Activated CD4-positive, alpha-beta T cell treated with anti-CD3 and anti-CD28 coated beads, Interleukin-2, amount 50 U/mL, for 1 hour (primary cell): ENCODE measurements at regions not wholly inside any gene's neighbourhood (a gene's known extent, or its start where the extent isn't known, plus 50 kb on each side); places are given as distances from the start of the nearest gene placed in this dataset.
A peak's percentile ranks its signal among the peaks of the same experiment; 100 is the strongest.
"Not testable (repeated sequence)": the region's sequence is repeated elsewhere in the genome, so short reads cannot be mapped to it uniquely, and the experiment has no call there.

Experiments
- DNase-seq: peaks from one replicate; pipeline ENCODE4 v3.0.0-alpha.2; 2020

DNA sequence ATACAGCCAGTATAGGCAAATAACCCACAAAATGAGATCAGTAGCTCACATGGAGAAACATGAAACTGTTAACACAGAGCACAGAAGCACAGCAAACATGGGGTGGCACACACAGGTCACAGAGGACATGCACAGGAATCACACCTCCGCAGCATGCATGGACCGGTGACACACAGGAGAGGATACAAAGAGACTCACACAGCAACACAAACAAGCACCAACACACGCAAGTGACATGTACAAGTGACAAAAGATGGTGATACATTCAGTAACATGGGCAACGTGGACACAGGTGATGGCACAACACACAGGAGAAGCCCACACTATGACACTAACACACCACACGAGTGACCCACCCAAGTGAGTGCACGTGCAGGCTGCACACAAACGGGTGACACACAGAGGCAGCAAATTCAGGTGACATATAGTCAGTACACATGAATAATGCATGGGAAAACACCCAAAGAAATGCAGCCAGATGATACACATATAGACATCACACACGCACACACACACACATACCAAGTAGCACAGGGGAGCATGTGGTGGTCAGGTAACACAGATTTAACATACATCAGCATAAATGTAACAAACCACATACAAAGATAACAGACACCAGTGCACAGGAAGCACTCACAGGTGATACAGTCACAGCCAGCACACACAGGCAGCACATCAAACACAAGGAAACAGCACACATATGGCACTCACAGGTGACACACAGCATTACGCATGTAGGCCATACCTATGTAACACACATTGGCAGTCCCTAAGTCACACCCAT lies 216.0 kb upstream of the SFSWAP start:
- no peak for DNase-seq

- no peak for DNase-seq
Observed at GRCh38 chr12:131497966-131498365, 212.9 kb upstream of the SFSWAP start.

- no peak for DNase-seq
Observed at GRCh38 chr12:131499160-131499863, 211.6 kb upstream of the SFSWAP start.

DNA sequence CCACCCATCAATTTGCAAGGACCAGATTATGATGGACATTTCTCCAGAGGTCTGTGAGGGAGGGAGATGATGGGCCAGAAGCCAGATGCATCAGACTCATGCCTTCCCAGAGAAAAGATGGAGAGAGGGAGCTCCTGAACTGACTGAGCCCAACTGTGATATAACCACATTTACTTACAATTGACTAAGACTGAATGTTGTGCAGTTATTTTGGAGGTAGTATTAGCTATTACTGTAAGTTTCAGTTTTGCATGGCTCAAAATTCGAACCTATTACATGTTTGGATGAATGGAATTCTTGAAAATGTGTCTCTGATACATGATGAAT lies 211.1 kb upstream of the SFSWAP start:
- no peak for DNase-seq

GRCh38 chr12:131500564-131500963 lies 210.3 kb upstream of the SFSWAP start:
- DNase-seq = no peak

DNA sequence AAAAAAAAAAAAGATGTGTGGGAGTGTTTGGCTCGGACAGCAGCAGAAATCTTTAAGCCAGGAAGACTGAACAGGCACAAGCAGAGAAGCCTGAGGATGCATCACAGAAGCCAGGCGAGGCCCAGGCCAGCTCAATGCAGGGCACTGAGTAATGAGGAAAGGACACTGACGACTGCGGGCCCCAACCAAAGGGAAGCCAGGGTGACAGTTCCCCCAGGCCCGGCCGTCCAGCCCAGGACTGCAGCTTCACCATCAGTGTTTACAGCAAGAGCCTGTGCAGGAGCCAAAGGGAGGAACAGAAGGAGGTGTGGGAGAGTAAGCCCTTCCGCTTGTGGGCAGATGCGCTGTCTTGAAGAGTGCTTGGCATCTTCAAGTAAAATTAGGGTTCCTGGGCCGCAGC lies 205.3 kb upstream of the SFSWAP start:
- DNase-seq = no peak

DNA sequence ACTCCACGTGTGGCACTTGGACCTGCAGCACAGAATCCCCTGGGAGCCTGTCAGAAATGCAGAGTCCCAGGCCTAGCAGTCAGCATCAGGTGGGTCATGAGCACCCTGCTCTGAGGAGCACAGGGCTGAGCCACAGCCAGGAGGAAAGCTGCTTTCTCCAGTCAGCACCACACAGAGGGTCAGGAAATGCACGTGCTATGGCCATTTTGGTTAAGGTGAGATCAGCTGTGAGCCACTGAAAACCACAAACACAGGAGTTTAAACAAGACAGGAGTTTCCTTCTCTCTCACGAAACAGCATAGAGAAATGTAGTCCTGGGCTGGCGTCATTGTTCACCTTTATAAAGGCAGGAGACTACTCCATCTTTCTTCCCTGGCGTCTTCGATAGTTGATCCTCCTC lies 204.5 kb upstream of the SFSWAP start:
- no peak for DNase-seq

DNA sequence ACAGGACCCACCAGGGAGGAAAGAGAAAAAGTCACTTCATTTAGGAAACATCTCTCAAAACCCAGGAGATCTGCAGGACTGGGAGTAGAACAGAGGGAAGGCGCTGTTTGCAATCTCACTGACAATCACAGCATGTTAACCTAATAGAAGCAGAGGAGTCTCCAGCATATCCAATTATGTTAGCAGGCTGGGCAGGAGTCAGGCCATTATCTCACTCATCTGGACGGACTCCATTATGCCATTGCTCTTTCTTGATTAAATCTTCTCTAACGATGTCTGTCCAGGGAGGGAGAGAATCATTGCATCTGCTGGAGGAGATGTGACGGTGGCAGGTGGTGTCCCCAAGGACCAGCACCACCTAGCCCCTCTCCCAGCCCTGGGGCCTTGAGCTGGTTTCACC lies 203.8 kb upstream of the SFSWAP start:
- no peak for DNase-seq

DNA sequence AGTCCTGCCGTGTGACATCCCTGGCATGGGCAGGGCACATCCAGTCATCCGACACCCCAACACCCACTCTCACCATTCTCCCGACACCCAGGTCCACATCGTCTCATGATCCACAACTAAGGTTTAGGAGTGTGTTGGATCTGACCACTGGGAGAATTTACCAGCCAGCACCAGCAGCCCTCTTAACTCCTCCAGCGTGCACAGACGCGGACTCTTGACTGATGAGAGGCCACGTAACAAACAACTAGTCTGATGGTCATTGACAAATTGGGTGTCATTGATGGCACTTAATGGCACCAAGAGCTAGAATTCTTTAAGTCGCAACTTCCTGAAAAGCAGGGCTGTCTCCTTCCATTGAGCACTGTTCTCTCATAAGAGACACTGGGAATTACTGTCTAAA lies 203.0 kb upstream of the SFSWAP start:
- no peak for DNase-seq

GRCh38 chr12:131509701-131510100 lies 201.2 kb upstream of the SFSWAP start:
- DNase-seq = no peak

- no peak for DNase-seq
Observed at GRCh38 chr12:131510431-131510830, 200.5 kb upstream of the SFSWAP start.

DNA sequence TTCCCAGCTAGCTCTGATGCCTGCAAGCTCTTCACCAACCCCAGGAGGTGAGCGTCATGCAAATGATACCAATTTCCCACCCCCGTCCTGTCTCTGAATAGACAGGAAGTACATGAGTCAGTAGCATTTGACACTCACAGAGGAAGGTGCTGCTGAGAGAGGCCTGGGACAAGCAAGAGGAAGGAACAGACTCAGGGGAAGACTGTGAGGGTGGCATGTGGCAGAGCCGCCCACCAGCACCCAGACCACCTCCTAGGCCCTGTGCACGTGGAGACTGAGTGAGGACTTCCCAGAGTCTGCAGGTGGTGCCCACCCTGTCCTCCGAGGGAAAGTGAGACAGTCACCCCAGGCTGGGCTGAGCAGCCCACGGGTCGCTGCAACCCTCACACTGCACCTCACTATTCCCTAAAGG lies 199.5 kb upstream of the SFSWAP start:
- peak; percentile 20 for DNase-seq

GRCh38 chr12:131511803-131512561 lies 198.9 kb upstream of the SFSWAP start:
- no peak for DNase-seq

DNA sequence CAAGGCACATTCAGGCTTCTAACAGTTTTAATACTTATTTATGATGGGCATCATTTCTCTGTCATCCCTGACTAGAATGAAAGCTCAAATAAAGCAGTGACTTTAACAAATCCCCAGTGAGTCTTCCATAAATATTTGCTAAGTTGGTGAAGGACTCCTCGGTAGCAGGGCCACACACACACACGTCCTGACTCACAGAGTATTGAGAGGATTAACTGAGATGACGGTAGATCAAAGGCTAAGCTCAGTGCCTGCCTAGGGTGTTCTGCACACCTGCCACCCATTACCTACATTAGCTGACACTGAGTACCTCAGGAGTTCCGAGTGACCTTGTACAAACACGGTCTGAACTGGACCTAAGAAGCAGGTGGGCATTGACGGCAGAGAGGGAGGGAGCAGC lies 197.3 kb upstream of the SFSWAP start:
- DNase-seq = no peak

- DNase-seq = not testable (repeated sequence)
Observed at GRCh38 chr12:131520553-131520952, 190.3 kb upstream of the SFSWAP start.

GRCh38 chr12:131521326-131521725 lies 189.6 kb upstream of the SFSWAP start:
- no peak for DNase-seq

DNA sequence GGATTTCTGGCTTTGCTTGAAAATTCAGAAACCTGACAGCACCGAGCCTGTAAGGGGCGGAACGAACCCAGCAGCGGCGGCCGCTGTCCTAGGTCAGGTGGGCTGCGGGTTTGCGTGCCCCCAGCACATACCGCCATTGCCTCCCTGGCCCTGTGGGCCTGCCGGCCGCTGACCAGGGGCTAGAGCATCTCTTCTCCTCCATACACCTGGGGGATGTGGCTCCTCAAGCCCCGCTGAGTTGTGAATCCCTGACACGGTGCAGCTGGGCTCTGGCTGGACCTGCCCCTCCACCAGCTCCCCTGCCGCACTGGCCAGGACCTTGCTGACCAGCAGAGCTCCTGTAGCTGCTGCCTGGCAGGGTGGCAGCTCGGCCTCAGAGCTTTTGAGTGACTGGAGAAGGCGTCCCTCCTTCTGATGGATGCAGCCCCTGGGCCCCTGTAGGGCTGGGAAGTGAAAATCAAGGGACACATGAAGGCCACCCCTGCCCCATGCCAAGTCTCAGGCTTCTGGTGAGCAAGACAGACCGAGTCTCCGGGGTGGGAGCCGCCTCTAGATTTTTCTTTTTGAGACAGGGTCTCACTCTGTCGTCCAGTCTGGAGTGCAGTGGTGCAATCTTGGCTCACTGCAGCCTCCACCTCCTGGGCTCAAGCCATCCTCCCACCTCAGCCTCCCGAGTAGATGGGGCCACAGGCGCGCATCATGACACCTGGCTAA lies 184.9 kb upstream of the SFSWAP start:
- DNase-seq = no peak

DNA sequence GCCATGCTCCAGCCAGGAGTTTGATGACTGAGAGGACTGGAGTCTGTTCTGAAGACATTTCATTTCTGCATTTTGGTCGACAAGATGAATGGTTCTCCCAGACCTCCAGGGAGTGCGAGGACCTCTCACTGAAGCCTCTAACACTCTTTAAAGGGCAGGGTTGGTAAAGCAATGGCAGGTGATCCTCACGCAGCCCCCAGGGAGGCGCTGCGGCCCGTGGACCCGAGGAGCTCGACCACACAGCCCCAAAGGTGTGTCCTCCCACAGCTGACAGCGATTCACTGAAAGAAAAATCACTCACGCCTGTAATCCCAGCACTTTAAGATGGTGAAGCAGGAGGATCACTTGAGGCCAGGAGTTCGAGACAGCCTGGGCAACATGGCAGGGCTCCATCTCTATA lies 183.8 kb upstream of the SFSWAP start:
- DNase-seq = no peak

DNA sequence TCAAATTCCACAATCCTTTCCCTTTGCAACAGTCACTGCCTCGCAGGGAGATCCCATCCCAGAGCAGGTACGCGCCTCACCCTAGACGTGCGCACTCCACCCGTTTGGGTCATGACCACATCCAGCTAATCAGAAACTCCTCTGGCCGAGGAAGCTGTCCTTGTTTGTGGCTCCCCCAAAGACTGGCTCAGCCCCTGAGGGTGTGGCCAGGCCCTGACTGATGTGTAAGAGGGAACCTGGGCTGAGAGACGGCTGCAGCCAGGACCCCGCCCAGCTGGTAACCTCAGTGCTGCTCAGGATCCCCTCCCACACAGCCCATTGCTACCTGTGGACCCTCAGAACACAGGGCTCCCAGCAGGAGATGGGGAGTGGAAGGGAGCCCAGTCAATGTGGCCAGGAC lies 183.2 kb upstream of the SFSWAP start:
- no peak for DNase-seq

- DNase-seq = no peak
Observed at GRCh38 chr12:131528144-131528543, 182.7 kb upstream of the SFSWAP start.

DNA sequence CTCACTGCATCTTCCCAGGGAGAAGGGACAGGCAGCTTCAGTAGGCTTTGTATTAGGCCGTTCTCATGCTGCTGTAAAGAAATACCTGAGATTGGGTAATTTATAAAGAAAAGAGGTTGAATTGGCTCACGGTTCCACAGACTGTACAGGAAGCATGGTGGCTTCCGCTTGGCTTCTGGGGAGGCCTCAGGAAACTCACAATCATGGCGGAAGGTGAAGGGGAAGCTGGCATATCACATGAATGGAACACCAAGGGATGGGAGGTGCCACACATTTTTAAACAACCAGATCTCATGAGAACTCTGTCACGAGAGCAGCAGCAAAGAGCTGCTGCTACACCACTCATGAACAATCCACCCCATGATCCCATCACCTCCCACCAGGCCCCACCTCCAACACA lies 182.2 kb upstream of the SFSWAP start:
- no peak for DNase-seq

DNA sequence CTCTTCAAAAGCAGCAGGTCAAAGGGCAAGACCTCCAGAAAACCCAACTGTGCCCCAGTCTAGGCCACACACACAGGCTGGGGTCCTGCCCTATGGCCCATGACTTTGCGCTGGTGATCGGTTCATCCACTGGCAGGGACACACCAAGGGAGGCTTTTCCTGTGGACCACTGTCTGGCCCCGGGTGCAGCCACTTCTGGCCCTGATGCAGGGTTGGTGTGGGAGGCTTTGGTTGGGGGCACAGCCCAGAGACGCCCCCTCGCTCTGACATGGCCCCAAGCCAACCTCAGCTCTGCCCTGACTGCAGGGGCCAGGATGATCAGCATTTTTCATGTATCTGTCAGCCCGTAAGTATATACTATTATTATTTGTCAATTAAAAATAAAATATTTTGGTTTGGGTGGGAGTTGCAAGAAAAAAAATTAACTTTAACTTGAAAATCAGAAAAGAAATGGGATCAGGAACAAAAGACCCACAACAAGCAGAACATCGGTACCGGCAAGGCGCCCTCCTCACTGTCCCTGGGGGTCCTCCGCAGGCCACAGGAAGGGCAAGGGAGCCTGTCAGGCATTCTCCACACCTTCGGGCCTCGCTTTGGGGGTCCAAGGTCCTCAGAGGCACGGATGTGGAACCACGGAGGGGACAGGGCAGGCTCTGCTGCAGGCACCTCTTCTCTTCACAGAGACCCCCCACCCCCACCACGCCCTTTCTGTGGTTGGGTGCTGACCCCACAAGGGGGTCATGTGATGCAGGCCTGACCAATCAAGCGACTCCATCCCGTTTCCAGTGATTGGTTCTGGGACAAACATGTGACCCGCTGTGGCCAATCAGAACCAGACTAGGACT lies 181.5 kb upstream of the SFSWAP start:
- no peak for DNase-seq

- no peak for DNase-seq
Observed at GRCh38 chr12:131530041-131530332, 180.9 kb upstream of the SFSWAP start.
